Choroid plexus epithelial cell (primary cell): ENCODE measurements at regions not wholly inside any gene's neighbourhood (a gene's known extent, or its start where the extent isn't known, plus 50 kb on each side); places are given as distances from the start of the nearest gene placed in this dataset.

ENCODE experiments used
- DNase-seq: peaks from one replicate; pipeline ENCODE4 v3.0.0-alpha.2; 2010; ENCODE audit warnings: low read depth
- H3K4me3 ChIP-seq: 2 replicates; pipeline ENCODE4 v1.5.1; 2011; ENCODE audit warnings: low read depth, mild to moderate bottlenecking, control low read depth, low read length, moderate library complexity
- TF ChIP-seq, protein P1 (sequence below): conservative IDR thresholded peaks from 2 replicates; pipeline ENCODE4 v1.5.1; 2011; ENCODE audit warnings: low read depth, mild to moderate bottlenecking, control low read depth, inconsistent platforms, low read length, moderate library complexity

DNA sequence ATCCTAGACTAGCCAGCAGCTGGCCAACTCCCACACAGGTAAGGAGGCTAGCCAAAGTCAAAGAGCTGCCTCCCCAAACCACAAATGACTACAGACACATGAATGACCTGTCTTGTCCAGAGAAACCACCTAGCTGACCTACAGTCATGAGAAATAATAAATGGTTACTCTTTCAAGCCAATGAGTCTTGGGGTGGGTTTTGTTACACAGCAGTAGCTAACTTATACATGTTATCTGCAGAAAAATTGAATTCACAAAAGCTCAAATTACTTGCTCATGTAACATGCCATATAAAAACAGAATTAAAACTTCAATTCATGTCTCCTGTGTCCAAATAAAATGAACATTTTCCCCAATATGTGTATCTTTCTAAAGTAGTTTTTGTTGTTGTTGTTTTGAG lies 307.4 kb upstream of the NR2F2 start:
- TF ChIP-seq, protein P1, sequence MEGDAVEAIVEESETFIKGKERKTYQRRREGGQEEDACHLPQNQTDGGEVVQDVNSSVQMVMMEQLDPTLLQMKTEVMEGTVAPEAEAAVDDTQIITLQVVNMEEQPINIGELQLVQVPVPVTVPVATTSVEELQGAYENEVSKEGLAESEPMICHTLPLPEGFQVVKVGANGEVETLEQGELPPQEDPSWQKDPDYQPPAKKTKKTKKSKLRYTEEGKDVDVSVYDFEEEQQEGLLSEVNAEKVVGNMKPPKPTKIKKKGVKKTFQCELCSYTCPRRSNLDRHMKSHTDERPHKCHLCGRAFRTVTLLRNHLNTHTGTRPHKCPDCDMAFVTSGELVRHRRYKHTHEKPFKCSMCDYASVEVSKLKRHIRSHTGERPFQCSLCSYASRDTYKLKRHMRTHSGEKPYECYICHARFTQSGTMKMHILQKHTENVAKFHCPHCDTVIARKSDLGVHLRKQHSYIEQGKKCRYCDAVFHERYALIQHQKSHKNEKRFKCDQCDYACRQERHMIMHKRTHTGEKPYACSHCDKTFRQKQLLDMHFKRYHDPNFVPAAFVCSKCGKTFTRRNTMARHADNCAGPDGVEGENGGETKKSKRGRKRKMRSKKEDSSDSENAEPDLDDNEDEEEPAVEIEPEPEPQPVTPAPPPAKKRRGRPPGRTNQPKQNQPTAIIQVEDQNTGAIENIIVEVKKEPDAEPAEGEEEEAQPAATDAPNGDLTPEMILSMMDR: no peak
- no peak for DNase-seq
- H3K4me3 ChIP-seq: no peak overlapping the region

GRCh38 chr15:96027501-96027900 lies 303.0 kb upstream of the NR2F2 start:
- TF ChIP-seq, protein P1: no peak
- DNase-seq: no peak
- H3K4me3 ChIP-seq: no peak overlapping the region

- DNase-seq: no peak
- H3K4me3 ChIP-seq: no peak overlapping the region
- TF ChIP-seq, protein P1: no peak
Measured at GRCh38 chr15:96028620-96029019, 301.9 kb upstream of the NR2F2 start.

DNA sequence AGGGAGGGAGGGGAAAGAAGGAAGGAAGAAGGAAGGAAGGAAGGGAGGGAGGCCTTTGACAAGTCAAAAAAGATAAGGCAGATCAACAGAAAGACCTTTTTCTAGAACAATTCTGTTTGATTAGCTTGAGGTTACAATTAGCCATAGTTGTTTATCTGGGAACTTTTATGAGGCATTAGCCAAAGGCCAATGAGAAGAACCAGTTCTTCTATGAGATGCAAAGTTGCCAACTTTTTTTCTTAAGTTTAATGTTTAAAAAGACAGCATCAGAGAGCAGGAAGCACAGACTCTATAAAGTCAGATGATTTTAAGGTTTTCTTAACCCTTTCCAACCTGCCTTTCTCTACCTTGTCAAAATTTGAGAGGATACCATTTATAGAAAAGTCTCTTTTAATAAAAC lies 301.3 kb upstream of the NR2F2 start:
- DNase-seq: no peak
- H3K4me3 ChIP-seq: no peak overlapping the region
- TF ChIP-seq, protein P1: no peak

DNA sequence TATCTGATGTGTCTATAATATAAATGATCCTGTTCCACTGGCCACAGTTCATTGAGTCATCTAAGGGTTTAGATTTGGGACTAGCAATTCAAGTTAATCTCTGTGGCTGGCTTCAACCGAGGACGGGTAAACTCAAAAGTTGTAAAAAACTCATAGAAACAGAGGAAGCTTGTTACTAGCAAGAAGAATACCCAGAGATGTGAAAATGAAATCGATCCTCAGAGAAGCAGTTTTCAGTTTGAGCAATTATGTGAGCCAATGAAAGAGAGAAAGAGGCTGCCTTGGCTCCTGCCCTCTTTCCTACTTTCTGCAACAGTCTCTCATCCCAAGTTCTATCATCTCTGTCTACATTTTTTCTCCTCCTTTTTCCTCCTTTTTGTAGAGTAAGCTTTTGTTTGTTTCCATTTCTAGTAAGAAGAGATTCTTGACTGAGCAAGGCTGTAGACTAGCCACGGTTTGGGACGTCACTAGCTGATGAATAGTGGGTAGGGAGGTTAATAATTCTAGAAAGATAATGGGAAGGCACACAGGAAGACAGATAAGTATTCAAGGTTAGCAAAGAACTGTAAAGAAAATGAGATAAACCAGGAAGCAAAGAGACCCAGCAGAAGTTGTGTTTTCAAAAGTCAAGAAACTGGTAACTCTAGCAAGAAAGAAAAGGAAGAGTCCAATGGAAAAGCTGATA lies 298.9 kb upstream of the NR2F2 start:
- DNase-seq: no peak
- TF ChIP-seq, protein P1: no peak

GRCh38 chr15:96035091-96035490 lies 295.4 kb upstream of the NR2F2 start:
- DNase-seq: no peak

More for the DNA sequence above, 298.9 kb upstream of the NR2F2 start:
- no peak overlapping the region for H3K4me3 ChIP-seq

GRCh38 chr15:96035635-96036034 lies 294.9 kb upstream of the NR2F2 start:
- no peak for DNase-seq
- TF ChIP-seq, protein P1: no peak

More at GRCh38 chr15:96035091-96035490, 295.4 kb upstream of the NR2F2 start:
- TF ChIP-seq, protein P1: no peak
- H3K4me3 ChIP-seq: no peak overlapping the region

More at GRCh38 chr15:96035635-96036034, 294.9 kb upstream of the NR2F2 start:
- H3K4me3 ChIP-seq: no peak overlapping the region
